Head of caudate nucleus (tissue), 42 donors: ENCODE measurements at regions not wholly inside any gene's neighbourhood (a gene's known extent, or its start where the extent isn't known, plus 50 kb on each side); places are given as distances from the start of the nearest gene placed in this dataset.
A peak's percentile ranks its signal among the peaks of the same experiment; 100 is the strongest.

Experiments
- DNase-seq, 42 donors: peaks; one replicate each; pipeline versions ENCODE4 v3.0.0 to v3.0.0-alpha.2; 2020 to 2021; ENCODE audit warnings: mixed read lengths in 7 of 42
- intact Hi-C: fragments of 100-400 bp; cut with DNase I; formaldehyde crosslinking; loops from one replicate; pipeline ENCODE4 v1.15.0; 2022

DNA sequence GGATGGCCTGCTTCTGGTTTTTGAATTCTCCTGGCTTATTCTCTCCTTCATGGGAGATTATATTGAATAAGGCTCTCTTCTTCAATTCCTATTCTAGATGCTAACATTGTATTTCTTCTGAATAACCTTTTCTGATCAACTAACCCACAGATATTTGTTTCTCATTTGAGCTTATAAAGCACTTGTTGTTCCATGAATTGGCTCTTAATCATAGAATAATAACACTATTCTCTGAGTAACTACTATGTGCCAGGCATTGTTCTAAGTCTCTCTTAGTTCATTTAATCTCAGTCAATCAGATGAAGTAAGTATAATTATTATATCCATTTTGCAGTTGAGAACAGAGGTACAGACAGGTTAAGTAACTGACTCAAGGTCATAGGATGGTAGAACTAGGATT, 136.3 kb upstream of the MLIP start:
- intact Hi-C loops = no loop called here
- no peak for DNase-seq

DNA sequence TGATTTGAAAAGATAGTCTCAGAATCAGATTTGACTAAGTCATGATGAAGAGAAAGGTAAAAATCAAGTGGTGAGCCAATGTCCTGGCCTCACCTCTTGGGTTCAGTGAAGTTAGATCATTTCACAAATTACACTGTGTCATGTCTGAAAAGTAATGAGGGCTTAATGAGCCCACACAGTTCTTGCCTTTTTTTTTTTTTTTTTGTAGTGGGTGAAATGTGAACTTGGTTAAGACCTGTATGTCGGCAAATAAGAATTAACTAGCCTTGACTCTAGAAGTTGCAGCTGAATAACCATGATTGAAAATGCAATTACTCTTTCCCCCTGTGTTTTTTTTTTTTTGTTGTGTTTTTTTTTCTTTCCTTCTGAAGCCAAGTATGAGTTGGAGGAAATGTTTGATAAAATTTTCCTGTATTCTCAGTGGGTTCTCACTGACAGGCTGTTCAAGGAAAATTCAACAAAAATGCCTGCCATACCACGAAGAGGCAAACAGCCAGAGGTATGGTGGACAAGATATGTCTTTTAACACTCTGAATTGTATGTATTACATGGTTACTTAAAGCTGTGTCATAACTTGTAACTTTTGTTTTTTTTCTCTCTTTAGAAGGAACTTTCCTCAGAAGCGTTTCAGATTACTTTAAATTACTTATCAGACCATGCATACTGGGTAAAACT, 135.2 kb upstream of the MLIP start:
- intact Hi-C loops = no loop called here
- DNase-seq = no peak

DNA sequence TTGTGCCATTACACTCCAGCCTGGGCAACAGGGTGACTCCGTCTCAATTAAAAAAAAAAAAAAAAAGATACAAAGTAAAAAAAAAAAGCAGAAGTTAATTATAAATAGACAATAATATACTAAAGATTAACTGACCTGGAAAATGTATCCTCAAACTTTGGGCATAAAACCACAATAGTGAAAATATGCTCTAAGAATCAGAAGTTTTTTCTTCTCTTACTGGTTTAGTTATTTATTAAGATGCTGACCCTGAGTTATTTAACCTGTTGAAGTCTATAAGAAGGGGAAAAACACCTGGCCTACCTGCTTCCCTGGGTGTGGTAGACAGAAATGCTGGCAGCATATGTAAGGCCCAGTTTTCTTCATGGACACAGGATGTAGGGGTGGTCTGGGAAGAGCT, 133.7 kb upstream of the MLIP start:
- DNase-seq = no peak
- intact Hi-C loops = no loop called here

DNA sequence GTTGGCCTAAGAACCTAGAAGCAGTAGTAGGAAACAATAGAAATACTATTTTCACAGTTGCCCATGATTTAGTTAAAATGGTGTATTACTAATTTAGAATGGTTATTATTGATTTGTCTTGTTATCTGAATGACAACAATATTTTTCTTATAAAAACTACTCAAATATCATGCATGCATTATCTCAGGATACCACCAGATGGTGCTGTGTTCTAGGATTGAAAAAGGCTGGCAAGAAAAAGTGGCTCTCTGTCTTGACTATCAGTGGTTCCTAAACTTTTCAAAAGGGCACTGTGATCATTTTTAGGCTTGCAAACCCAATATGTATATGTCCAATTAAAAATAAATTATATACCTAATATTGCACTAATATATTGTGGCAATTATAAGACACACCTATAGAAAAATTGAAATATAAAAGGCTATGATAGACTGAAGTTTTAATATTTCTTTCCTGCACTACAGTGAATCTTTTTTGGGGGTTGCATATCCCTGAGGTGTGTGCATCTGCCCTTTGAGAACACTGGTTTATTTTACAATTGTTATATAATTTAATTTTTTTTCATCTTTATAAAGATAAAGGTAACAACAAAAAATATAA, 131.7 kb upstream of the MLIP start:
- intact Hi-C loops = loop anchor here (10.0 kb wide), 1 partner anchor 1265 kb away; no protein-coding TSS in a partner anchor
- peak in 16 of 42 donors; percentile 10 to 79 (median 30) for DNase-seq

DNA sequence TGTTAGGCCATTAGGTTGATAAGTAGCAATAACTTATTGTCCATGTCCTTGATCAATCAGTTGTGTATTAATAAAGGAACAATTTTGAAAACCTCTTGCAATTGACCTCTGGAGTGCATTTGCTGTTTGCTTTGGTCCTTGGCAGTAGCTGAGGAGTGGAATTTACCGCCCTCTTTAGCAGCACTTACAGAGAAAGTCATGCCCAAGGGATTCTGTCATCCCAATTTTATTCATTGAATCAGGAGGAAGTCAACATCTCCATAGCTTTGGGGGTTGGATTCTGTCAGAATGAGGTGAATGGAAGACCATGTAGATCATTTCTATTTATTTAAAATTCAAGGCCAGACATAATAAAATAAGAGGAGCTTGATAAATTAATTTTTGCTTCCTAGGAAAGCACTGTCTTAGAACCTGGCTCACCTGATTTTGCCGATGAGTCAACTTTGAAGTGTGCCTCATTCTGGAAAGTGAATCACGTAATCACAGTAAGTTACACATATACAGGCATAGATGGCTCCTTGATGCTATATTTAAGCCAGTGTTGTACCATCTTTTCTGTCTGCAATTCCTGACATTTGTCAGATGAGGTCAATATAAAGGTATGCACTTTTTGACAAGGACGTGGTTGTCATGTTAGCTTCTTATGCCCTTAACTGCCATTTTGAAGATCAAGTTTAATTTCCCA, 128.7 kb upstream of the MLIP start:
- intact Hi-C loops = loop anchor here (10.0 kb wide), 1 partner anchor 1262 kb away; no protein-coding TSS in a partner anchor
- no peak for DNase-seq

DNA sequence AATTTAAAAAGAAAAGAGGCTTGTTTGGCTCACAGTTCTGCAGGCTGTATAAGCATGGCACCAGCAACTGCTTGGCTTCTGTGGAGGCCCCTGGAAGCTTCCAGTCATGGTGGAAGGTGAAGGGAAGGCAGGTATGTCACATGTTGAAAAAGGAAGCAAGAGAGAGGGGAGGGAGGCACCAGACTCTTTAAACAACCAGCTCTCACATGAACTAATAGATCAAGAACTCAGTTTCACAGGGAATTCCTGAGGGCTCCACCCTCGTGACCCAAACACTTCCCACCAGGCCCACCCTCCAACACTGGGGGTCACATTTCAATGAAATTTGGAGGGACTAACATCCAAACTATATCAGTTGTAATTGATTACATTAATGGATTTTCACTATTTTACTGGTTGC, 127.9 kb upstream of the MLIP start:
- intact Hi-C loops = loop anchor here (10.0 kb wide), 1 partner anchor 1262 kb away; no protein-coding TSS in a partner anchor
- DNase-seq = no peak

DNA sequence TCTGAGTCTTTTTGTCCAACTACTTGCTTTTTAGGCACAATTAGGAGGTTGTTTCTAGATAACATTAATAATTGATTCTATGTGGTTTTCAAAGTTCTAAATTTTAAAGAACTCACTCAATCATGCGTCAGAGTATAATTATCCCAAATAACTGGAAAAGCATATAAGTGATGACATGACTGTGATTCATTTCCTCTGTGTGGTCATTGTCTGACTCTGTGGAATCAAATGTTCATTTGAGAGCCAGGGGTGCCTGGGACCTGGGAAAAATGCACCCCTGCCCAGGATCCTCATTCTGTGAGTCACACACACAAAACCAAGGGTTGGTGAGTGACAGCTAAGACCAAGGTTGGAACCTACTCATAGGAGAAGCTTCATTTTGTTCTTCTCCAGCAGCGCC, 127.1 kb upstream of the MLIP start:
- no peak for DNase-seq
- intact Hi-C loops = loop anchor here (10.0 kb wide), 1 partner anchor 1261 kb away; no protein-coding TSS in a partner anchor

DNA sequence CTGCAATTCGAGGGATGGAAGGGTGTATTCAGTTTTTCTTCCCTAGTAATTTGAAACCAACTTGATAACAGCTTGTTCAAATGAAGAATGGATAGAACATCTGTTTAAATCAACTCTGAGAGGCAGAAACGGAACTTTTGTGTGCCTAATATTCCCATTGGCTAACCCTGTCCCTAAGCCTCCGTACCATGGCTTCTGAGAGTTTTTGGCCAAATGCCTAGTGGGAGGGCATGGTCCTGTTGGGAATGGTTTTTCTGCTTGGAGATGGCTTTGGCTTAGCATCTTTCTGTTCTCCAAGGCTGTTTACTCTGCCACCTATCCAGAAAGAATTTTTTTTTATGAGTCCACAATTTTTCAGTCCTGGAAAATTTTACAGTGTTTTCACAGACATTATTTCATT, 126.7 kb upstream of the MLIP start:
- intact Hi-C loops = loop anchor here (10.0 kb wide), 1 partner anchor 1260 kb away; no protein-coding TSS in a partner anchor
- no peak for DNase-seq

DNA sequence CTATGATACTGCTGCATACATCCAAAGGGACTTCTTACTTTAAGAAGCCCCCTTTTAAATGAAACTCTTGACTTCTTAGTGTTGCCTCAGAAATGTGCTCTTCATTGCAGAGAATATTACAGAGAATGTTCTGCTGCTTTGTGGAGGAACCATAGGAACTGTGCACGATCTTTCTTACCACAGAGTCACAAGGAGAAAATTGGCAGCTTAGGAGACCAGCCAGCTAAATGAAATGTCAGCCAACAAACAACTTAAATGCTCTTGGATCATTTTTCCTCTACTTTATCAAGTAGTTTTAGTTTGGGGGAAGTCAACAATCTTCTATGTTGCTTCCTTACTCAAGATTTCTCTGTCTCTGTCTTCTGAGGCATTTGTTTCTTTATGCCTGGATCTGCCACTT, 125.9 kb upstream of the MLIP start:
- DNase-seq = no peak
- intact Hi-C loops = loop anchor here (10.0 kb wide), 1 partner anchor 1259 kb away; no protein-coding TSS in a partner anchor

DNA sequence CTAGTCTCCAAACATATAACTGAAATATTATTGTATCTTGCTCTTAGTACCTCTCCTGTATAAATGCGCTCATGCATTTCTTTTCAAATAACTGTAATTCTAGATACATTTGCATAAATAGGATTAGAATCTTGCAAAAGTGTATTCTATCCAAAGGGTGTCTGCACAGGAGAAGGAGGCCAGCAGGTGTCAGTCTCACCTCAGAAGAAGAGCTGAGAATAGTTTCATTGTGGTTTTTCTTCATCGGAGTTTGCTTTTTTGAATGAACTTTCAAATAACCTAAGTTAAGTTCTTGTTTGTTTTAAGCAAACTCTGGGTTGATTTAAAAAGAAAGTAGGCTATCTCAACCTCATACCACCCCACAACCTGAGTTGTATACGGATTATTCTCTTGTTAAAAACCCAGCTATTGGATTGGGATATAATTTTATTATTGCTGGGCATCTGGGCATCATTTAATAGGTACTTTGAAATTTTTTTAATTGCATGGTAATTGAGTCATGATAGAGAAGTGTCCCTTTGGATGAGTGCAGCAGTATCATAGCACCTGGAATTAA, 125.0 kb upstream of the MLIP start:
- intact Hi-C loops = loop anchor here (10.0 kb wide), 1 partner anchor 1259 kb away; no protein-coding TSS in a partner anchor

DNA sequence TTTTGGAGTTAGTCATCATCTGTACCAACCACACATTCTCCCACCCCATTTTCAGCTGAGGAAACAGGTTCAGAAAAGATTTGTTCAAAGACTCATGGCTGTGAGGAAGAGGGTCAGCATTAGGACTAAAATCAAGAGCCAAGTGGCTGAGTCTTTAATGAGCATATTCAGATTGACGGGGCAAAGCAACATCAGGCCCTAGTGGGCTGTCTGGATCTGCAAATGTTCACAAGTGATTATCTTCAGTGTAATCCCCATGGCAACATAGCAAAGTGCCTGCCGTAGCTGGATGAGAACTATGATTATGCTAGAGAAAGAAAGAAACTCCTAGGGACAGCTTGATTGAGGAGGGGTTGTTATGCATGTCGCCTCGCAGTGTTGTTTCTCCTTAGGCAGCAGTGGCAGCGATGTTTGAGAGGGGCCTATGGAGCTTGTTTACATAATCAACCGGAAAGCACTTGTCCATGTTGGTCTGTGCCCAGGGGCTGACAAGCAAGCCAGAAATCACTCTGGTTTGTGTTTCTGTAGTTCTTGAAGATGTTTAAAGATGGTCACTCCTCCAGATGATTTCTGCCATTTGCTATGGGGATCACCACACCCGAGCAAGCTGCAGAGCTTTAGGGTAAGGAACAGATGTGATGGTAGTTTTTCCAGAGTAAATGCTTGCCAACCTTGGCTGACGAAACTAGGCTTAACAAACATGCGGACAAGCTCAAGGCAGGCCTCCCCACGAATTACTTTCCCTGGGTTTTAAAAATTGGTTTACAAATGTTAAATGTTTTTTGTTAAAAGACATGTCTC, 124.3 kb upstream of the MLIP start:
- intact Hi-C loops = loop anchor here (10.0 kb wide), 1 partner anchor 1258 kb away; no protein-coding TSS in a partner anchor
- peak in 14 of 42 donors; percentile 6 to 43 (median 15) for DNase-seq

More for the DNA sequence above, 125.0 kb upstream of the MLIP start:
- peak in 41 of 42 donors; percentile 9 to 76 (median 53) for DNase-seq

DNA sequence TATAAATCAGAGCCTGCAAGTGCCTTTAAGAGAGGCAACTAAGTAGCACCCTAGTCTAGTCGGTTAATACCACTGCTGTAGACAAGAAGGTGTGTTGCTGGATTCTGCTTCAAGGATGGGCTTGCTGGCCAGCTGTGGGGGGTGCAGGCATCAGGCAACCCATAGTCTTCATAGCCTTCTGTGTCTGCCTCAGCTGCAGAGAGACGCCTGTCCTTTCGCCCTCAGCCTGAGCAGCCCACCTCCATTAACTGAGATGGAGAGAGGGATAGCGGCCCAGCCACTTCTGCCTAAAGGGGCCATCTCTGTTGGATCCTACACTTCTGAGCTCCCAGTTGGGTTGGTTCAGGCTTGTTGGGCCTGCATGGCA, 123.7 kb upstream of the MLIP start:
- intact Hi-C loops = loop anchor here (10.0 kb wide), 1 partner anchor 1257 kb away; no protein-coding TSS in a partner anchor
- no peak for DNase-seq

DNA sequence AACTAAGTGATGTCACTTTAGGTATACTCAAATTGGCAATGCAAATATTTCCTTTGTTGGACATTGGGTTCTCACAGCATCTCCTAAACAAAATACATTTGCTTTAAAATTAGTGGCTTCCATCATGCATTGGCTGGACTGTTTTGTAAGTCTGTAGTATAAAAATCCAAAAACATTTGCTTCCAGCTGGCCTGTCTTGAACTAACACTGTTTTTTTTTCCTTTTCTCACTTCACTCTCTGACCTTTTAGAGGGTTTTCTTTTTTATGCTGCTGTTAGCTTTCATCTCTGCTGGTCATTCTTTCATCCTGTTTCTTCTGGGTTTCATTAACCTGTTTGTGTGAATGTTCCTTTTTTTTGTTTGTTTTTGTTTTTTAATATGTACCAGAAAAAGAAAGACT, 121.7 kb upstream of the MLIP start:
- no peak for DNase-seq
- intact Hi-C loops = loop anchor here (10.0 kb wide), 1 partner anchor 1255 kb away; no protein-coding TSS in a partner anchor

DNA sequence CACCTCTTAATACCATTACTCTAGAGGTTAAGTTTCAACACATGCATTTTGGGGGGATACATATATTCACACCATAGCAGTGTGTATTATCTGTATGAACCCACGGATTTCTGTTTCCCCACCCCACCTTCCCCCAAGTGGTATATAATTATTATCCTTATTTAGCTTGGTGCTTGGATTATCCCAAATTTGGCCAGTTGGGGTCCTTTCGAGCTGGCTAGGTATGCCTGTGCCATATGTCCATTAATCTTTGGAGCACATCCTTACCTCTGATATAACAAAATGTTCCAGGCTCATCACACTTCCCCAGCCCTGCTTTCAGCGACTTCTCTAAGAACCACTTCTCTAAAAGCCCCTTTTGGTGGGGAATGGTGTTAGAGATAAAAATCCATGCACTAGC, 118.7 kb upstream of the MLIP start:
- DNase-seq = no peak
- intact Hi-C loops = no loop called here

DNA sequence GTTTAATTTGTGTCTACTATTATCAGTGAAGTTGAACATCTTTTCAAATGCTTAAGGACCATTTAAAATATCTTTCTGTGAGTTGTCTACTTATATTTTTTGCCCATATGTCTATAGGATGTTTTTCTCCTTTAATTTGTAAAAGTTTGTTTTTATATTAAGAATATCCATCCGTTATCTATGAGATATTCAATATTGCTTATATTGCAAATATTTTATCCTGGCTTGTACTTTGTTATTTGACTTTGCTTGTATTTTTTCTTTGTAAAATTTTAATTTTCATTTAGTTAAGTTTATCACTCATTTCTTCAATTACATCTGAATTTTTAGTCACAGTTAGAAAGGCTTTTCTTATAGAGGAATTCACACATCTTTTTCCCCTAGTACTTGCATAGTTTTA, 117.0 kb upstream of the MLIP start:
- intact Hi-C loops = no loop called here
- DNase-seq = no peak

DNA sequence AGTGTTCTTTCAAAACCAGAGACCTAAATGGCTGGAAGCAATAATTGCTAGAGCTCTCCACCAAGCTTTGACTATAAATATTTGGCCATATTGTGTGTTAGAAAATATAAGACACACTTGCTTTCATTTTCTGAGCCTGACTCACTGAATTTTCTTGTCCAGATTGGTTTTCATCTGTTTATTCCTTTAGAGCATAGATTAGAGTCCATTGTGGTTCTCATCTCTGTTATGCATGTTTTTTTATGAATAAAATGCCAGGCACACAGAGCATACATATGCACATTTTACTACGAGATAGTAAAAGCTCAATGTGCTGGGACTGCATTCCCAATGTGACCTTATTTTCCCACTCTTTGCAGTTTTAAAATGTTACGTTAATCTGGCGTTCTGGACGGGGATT, 115.3 kb upstream of the MLIP start:
- intact Hi-C loops = no loop called here
- DNase-seq = no peak

DNA sequence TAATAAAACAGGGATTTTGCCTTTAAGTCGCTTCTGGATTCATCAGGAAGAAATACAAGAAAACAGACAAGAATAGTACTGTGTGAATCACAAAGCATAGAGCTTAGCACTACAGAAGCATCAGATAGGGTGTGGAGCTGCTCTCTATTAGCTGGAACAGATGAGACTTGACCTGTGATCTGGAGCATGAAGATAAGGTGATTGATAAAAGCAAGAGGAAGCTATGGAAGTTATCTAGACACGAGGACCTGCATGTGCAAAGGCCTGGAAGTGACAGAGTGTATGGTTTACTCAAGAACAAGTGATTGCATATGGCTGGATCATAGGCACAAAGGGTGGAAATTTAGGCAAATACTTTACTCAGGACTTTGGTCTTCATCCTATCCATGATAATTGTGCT, 112.9 kb upstream of the MLIP start:
- no peak for DNase-seq
- intact Hi-C loops = no loop called here

DNA sequence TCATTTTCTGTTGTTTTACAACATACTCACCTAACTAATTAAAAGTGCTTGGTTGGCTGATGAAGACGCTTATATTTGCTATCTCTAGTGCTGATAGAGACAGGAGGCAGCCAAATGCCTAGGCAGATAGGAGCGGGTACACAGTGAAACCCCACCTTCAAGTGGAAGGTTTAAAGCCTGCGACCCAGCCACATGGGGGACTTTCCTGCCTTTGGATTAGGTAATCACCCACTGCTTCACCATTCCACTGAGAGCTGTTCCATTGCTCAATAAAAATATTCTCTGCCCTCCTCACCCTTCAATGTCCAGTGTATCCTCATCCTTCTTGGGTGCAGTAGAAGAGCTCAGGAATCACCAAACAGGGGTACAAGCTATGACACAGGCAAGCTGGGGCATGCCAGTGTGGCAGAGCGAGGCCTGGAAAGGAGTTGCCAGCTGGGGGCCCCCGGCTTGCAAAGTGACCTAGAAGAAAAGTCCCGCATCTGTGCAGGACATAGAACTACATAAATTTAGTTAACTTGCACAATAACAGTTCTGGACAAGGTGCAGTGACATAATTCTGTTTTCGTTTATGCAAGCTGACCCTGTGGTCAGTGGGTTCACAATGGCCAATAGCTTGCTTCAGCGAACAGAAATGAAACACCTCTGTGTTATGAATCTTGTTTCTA, 112.0 kb upstream of the MLIP start:
- no peak for DNase-seq
- intact Hi-C loops = no loop called here
